SK-N-MC (cell line): ENCODE measurements at regions not wholly inside any gene's neighbourhood (a gene's known extent, or its start where the extent isn't known, plus 50 kb on each side); places are given as distances from the start of the nearest gene placed in this dataset.

Experiments
- EZH2 ChIP-seq: fragments of 200-600 bp; sonication (generic); IDR thresholded peaks from one replicate; pipeline ENCODE4 v1.6.1; 2017; ENCODE audit warnings: antibody characterized with exemption
- POLR2AphosphoS5 ChIP-seq: IDR thresholded peaks from 2 replicates; pipeline ENCODE4 v1.6.1; 2012; ENCODE audit warnings: mild to moderate bottlenecking, low read depth, low read length, borderline replicate concordance

DNA sequence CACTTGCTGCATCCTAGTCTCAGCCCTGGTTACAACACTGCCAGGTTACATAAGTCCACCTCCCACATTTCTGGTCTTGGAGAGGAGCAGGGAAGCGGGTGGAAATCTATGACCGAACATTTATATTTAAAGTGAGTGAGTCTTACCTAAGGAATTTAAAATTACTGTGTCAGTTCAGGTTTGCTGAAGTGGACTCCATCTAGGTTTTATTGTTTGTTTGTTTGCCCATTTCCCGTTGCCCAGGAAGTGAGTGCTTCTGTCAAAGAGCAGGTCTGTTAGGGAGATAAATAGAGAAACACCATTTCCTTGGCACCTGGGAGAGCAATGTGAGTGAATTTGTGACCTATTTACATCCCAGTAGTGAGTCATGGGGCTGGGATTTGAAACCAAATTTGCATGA is 179.5 kb downstream of the KIF4B start:
- TF ChIP-seq POLR2AphosphoS5 (no peak), EZH2 (no peak)
